KMS-11 (cell line): ENCODE measurements at regions not wholly inside any gene's neighbourhood (a gene's known extent, or its start where the extent isn't known, plus 50 kb on each side); places are given as distances from the start of the nearest gene placed in this dataset.

Experiments used
- H2AFZ ChIP-seq: fragments of 200-600 bp; sonication (generic); 2 replicates; pipeline ENCODE4 v1.6.1; 2016; ENCODE audit warnings: antibody characterized with exemption, mixed run types, low read depth
- H3K27ac ChIP-seq: fragments of 200-600 bp; sonication (generic); 2 replicates; pipeline ENCODE4 v1.6.1; 2016; ENCODE audit warnings: mild to moderate bottlenecking, mixed run types
- H3K27me3 ChIP-seq: fragments of 200-600 bp; sonication (generic); 2 replicates; pipeline ENCODE4 v1.6.1; 2017; ENCODE audit warnings: mild to moderate bottlenecking, low read depth, mixed run types, moderate library complexity; ENCODE audit not compliant: insufficient read depth
- H3K36me3 ChIP-seq: fragments of 200-600 bp; sonication (generic); 2 replicates; pipeline ENCODE4 v1.6.1; 2017; ENCODE audit warnings: mild to moderate bottlenecking, mixed run types; ENCODE audit not compliant: insufficient read depth
- H3K4me1 ChIP-seq: fragments of 200-600 bp; sonication (generic); 2 replicates; pipeline ENCODE4 v1.6.1; 2016; ENCODE audit warnings: mild to moderate bottlenecking, low read depth, mixed run types; ENCODE audit not compliant: poor library complexity, severe bottlenecking
- H3K4me2 ChIP-seq: fragments of 200-600 bp; sonication (generic); 2 replicates; pipeline ENCODE4 v1.7.0; 2016; ENCODE audit warnings: mild to moderate bottlenecking, mixed run types
- H3K4me3 ChIP-seq: fragments of 200-600 bp; sonication (generic); IDR thresholded peaks from 2 replicates; pipeline ENCODE4 v1.6.1; 2017; ENCODE audit warnings: low read depth, low read length, mixed read lengths; ENCODE audit not compliant: insufficient read depth
- H3K79me2 ChIP-seq: fragments of 200-600 bp; sonication (generic); 2 replicates; pipeline ENCODE4 v1.6.1; 2016; ENCODE audit warnings: low read depth, mixed run types; ENCODE audit not compliant: insufficient read depth
- H3K9ac ChIP-seq: fragments of 200-600 bp; sonication (generic); 2 replicates; pipeline ENCODE4 v1.6.1; 2016; ENCODE audit warnings: mild to moderate bottlenecking, mixed run types
- H4K20me1 ChIP-seq: fragments of 200-600 bp; sonication (generic); 2 replicates; pipeline ENCODE4 v1.6.1; 2016; ENCODE audit warnings: mild to moderate bottlenecking, mixed run types; ENCODE audit not compliant: insufficient read depth
- CTCF ChIP-seq: fragments of 200-600 bp; sonication (generic); conservative IDR thresholded peaks from 2 replicates; pipeline ENCODE4 v1.6.1; 2017; ENCODE audit warnings: low read depth, mild to moderate bottlenecking, antibody characterized with exemption, low read length, moderate library complexity, mixed read lengths

- Histone ChIP-seq H3K36me3 (no peaks in the 10 kb centered on the region), H3K27me3 (no peaks in the 10 kb centered on the region), H3K4me1 (no peaks in the 10 kb centered on the region), H3K9ac (no peak overlapping the region), H3K79me2 (no peaks in the 10 kb centered on the region), H3K4me3 (no peak overlapping the region), H3K4me2 (no peak overlapping the region), H2AFZ (no peak overlapping the region), H3K27ac (no peak overlapping the region), H4K20me1 (no peaks in the 10 kb centered on the region)
- TF ChIP-seq CTCF, result no peak
Measured at GRCh38 chr5:7213525-7213924, 182.4 kb upstream of the ADCY2 start.

GRCh38 chr5:7214906-7215416, 181.0 kb upstream of the ADCY2 start:
- H3K9ac ChIP-seq, result no peak overlapping the region
- no peak overlapping the region for H3K4me3 ChIP-seq
- no peak overlapping the region for H3K4me2 ChIP-seq
- H3K79me2 ChIP-seq, result no peaks in the 10 kb centered on the region
- H3K36me3 ChIP-seq, result no peaks in the 10 kb centered on the region
- TF ChIP-seq CTCF, result no peak
- no peaks in the 10 kb centered on the region for H3K27me3 ChIP-seq
- H3K4me1 ChIP-seq, result no peaks in the 10 kb centered on the region
- no peak overlapping the region for H3K27ac ChIP-seq
- no peak overlapping the region for H2AFZ ChIP-seq
- no peaks in the 10 kb centered on the region for H4K20me1 ChIP-seq

GRCh38 chr5:7218141-7218540, 177.8 kb upstream of the ADCY2 start:
- Histone ChIP-seq H3K4me1 (no peaks in the 10 kb centered on the region), H3K79me2 (no peaks in the 10 kb centered on the region), H3K9ac (no peak overlapping the region), H3K27me3 (no peaks in the 10 kb centered on the region), H2AFZ (no peak overlapping the region), H4K20me1 (no peaks in the 10 kb centered on the region), H3K27ac (no peak overlapping the region), H3K36me3 (no peaks in the 10 kb centered on the region), H3K4me3 (no peak overlapping the region), H3K4me2 (no peak overlapping the region)
- TF ChIP-seq CTCF, result no peak

GRCh38 chr5:7220156-7220555, 175.8 kb upstream of the ADCY2 start:
- H3K4me3 ChIP-seq, result no peak overlapping the region
- no peak for TF ChIP-seq CTCF
- no peaks in the 10 kb centered on the region for H3K27me3 ChIP-seq
- H2AFZ ChIP-seq, result no peak overlapping the region
- no peaks in the 10 kb centered on the region for H4K20me1 ChIP-seq
- H3K79me2 ChIP-seq, result no peaks in the 10 kb centered on the region
- H3K27ac ChIP-seq, result no peak overlapping the region
- no peak overlapping the region for H3K9ac ChIP-seq
- no peak overlapping the region for H3K4me2 ChIP-seq
- H3K36me3 ChIP-seq, result no peaks in the 10 kb centered on the region
- no peaks in the 10 kb centered on the region for H3K4me1 ChIP-seq

- Histone ChIP-seq H4K20me1 (no peaks in the 10 kb centered on the region), H3K27me3 (no peaks in the 10 kb centered on the region), H3K36me3 (no peaks in the 10 kb centered on the region), H3K4me1 (no peaks in the 10 kb centered on the region), H3K9ac (no peak overlapping the region), H3K4me2 (no peak overlapping the region), H3K4me3 (no peak overlapping the region), H3K79me2 (no peaks in the 10 kb centered on the region), H2AFZ (no peak overlapping the region), H3K27ac (no peak overlapping the region)
- TF ChIP-seq CTCF, result no peak
Measured at GRCh38 chr5:7221041-7221440, 174.9 kb upstream of the ADCY2 start.
